ENCODE measurements at regions not wholly inside any gene's neighbourhood (a gene's known extent, or its start where the extent isn't known, plus 50 kb on each side); places are given as distances from the start of the nearest gene placed in this dataset.

DNA sequence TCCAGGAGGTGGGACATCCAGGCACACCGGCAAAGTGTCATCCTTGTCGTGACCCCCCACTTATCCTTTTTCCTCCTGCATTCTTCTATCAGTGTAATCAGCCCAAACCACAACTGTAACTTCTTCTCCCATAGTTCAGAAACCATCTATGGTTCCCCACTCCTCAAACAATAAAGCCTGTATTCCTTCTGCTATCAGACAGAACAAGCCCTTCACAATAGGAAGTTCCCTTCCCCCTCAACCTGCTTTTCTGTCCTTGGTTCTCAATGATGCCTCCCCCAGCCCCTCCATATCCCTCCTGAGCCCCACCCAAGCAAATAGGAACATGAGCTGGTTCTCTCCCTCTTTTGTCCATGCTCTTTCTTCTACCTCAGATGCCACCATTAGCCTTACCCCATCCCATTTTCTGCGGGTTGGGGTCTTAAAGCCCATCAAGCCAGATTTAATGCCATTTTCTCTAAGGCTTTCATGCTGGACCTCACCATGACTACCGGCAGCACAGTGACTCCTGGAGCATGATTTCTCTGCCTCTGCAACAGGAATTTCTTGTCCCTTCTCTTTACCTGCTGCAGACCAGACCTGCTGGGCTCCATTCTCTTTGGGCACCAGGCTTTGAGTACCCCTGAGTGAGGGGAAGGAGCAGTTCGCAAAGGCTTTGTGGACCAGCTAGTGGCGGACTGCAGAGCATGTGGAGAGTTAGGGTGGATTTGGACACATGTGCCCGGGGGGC is 92.8 kb upstream of the PAX2 start:
- H3K27me3 ChIP-seq = peaks cover 50% of the 10 kb centered on the region
- H3K36me3 ChIP-seq = no peaks in the 10 kb centered on the region
- no peak overlapping the region for H3K27ac ChIP-seq
- no peak overlapping the region for H3K4me3 ChIP-seq
- intact Hi-C loops (cut with DNase I) = no loop called here
- H3K4me1 ChIP-seq = no peaks in the 10 kb centered on the region
- no peak for DNase-seq
- H3K9me3 ChIP-seq = no peaks in the 10 kb centered on the region
- H3K9ac ChIP-seq (ENCODE audit: low read depth in 2 of 2, low read length in 2 of 2) = no peak overlapping the region
- TF ChIP-seq, protein P1, sequence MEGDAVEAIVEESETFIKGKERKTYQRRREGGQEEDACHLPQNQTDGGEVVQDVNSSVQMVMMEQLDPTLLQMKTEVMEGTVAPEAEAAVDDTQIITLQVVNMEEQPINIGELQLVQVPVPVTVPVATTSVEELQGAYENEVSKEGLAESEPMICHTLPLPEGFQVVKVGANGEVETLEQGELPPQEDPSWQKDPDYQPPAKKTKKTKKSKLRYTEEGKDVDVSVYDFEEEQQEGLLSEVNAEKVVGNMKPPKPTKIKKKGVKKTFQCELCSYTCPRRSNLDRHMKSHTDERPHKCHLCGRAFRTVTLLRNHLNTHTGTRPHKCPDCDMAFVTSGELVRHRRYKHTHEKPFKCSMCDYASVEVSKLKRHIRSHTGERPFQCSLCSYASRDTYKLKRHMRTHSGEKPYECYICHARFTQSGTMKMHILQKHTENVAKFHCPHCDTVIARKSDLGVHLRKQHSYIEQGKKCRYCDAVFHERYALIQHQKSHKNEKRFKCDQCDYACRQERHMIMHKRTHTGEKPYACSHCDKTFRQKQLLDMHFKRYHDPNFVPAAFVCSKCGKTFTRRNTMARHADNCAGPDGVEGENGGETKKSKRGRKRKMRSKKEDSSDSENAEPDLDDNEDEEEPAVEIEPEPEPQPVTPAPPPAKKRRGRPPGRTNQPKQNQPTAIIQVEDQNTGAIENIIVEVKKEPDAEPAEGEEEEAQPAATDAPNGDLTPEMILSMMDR (IDR thresholded peaks at IDR 0.05) = no peak

DNA sequence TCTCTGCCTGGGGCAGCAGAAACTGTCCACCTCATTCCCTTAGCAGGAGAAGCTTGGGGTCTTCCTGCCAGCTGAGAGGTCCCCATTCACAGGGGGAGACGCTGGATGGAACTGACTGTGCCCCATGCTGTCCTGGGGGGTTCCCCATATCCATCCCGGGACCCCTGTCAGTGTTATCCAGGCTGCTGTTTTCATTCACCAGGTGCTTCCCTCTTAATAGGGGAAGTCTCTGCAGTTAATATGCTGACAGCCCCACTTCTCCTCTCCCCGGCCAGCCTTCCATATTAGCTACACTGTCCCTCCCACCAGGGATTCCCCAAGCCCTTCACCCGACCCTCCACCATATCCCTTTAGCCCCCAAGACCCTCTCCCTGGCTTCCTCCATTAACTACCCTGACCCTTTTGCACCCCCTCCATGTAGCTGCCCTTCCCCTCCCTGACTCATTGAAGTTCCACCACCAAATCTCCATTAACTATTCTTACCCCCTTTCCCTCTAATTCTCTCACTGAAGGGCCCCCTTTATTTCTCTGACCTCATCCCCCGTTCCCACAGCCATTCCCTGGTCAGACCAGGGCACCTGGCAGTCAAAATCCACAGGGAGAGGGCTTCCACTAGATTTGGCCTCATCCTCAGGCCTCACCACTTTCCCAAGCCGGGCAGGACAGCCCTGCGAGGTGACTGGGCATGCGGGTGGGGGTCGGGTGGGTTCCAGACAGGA is 92.0 kb upstream of the PAX2 start:
- H3K36me3 ChIP-seq = no peaks in the 10 kb centered on the region
- no peaks in the 10 kb centered on the region for H3K4me1 ChIP-seq
- no peak overlapping the region for H3K9ac ChIP-seq (ENCODE audit: low read depth in 2 of 2, low read length in 2 of 2)
- no peak overlapping the region for H3K27ac ChIP-seq
- DNase-seq = no peak
- no peak overlapping the region for H3K4me3 ChIP-seq
- intact Hi-C loops (cut with DNase I) = no loop called here
- H3K27me3 ChIP-seq = peaks cover 57% of the 10 kb centered on the region
- TF ChIP-seq, protein P1 (IDR thresholded peaks at IDR 0.05) = no peak
- H3K9me3 ChIP-seq = no peaks in the 10 kb centered on the region

DNA sequence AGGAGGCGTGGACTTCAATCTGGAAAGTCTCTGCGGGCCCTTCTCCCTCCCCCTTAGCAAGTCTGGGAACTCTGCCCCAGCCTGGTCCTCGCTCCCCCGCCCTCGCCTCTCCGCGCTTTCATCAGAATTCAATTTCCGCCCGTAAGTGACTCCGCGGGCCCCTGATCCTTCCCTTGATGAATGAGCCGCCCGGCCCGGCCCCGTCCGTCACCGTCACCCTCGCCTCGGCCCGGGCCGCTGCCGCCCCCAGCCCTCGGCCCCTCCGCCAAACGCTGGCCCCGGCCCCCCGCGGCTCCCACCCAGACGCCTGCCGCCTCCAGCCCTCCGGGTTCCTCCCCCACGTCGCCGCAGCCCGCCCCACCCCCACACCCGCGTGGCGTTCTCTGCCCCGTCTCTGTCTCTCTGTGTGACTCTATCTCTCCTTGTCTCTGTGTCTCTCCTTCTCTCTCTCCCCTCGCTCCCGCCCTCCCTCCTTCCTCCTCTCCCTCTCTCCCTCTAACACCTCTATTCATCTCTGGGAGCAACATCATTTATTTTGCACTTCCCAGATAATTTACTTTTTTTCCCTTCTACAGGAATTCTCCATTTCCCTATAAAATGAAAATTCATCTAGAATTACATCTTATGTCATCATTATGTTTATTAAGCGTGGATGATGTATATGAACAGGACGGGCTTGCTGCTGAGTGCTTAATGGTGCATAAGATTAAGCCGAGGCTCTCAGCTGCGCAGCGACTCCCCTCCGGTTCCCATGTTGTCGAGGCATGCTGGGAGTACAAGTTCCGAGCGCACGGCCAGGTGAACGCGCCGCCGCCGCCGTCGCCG is 91.2 kb upstream of the PAX2 start:
- H3K4me3 ChIP-seq = no peak overlapping the region
- H3K36me3 ChIP-seq = no peaks in the 10 kb centered on the region
- DNase-seq = no peak
- peaks cover 65% of the 10 kb centered on the region for H3K27me3 ChIP-seq
- no peak overlapping the region for H3K27ac ChIP-seq
- H3K4me1 ChIP-seq = no peaks in the 10 kb centered on the region
- intact Hi-C loops (cut with DNase I) = no loop called here
- TF ChIP-seq, protein P1 (IDR thresholded peaks at IDR 0.05) = no peak
- no peak overlapping the region for H3K9ac ChIP-seq (ENCODE audit: low read depth in 2 of 2, low read length in 2 of 2)
- no peaks in the 10 kb centered on the region for H3K9me3 ChIP-seq

DNA sequence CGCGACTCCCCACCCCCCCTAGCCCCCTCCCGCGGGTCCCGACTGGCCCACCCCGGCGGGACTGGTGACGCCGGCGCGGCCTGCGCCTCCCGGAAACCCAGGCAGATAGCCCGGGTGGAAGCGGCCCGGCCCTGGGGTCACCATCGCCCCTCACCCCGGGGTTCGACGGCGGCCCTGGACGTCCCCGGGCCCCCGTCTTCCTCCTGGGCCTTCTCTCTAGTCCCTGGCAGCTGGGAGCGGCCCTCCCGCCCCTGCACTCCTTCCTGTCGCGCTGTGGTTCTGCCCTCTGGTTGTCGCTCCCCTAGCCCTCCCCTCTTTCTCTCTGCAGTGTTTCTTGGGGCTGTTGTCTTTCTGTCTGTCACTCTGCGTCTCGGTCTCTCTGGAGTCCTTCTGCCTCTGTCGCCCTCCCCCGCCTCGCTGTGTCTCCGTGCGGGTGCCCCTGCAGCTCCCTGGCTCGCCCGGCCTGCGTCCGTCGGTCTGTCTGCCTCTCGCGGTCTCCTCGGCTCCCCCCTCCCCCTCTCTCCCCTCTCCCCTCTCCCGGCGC is 90.5 kb upstream of the PAX2 start:
- peaks cover 72% of the 10 kb centered on the region for H3K27me3 ChIP-seq
- H3K4me1 ChIP-seq = no peaks in the 10 kb centered on the region
- no peak overlapping the region for H3K27ac ChIP-seq
- H3K4me3 ChIP-seq = no peak overlapping the region
- no peak for DNase-seq
- intact Hi-C loops (cut with DNase I) = no loop called here
- TF ChIP-seq, protein P1 (IDR thresholded peaks at IDR 0.05) = no peak
- H3K9me3 ChIP-seq = no peaks in the 10 kb centered on the region
- H3K9ac ChIP-seq (ENCODE audit: low read depth in 2 of 2, low read length in 2 of 2) = no peak overlapping the region
- H3K36me3 ChIP-seq = no peaks in the 10 kb centered on the region

DNA sequence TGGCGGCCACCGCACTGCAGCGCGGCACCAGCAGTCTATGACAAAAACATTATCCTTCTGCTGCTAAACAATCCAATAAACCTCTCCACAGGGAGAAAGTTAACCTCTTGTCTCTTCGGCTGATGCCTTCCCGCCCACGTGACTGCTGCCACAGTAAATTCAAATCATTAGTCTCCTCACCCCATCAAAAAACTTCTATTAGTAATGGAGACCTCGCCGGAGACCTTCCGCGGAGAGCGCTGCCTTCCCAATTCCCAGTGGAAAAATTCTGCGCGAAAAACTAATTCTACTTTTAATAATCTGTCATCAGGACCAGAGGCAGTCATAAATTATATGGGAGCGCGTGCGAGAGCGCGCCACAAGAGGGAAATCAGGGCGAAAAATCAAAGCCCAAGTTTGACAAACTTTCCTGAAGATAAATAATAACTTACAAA is 90.0 kb upstream of the PAX2 start:
- Histone ChIP-seq H3K9me3 (no peaks in the 10 kb centered on the region), H3K27ac (no peak overlapping the region), H3K9ac (ENCODE audit: low read depth in 2 of 2, low read length in 2 of 2) (no peak overlapping the region), H3K27me3 (peaks cover 77% of the 10 kb centered on the region), H3K4me3 (no peak overlapping the region), H3K36me3 (no peaks in the 10 kb centered on the region), H3K4me1 (no peaks in the 10 kb centered on the region)
- intact Hi-C loops (cut with DNase I) = no loop called here
- TF ChIP-seq, protein P1 (IDR thresholded peaks at IDR 0.05) = no peak
- DNase-seq = no peak
